ENCODE measurements at regions not wholly inside any gene's neighbourhood (a gene's known extent, or its start where the extent isn't known, plus 50 kb on each side); places are given as distances from the start of the nearest gene placed in this dataset.

- TF ChIP-seq CTCF (IDR thresholded peaks at IDR 0.05; ENCODE audit: low read depth, low read length): no peak
- no peak overlapping the region for H3K4me3 ChIP-seq (ENCODE audit: low read depth, low read length)
Observed at GRCh38 chr6:15074806-15075205, 171.1 kb upstream of the JARID2 start.

GRCh38 chr6:15076565-15076964, 169.3 kb upstream of the JARID2 start:
- TF ChIP-seq CTCF (IDR thresholded peaks at IDR 0.05; ENCODE audit: low read depth, low read length): no peak
- H3K4me3 ChIP-seq (ENCODE audit: low read depth, low read length): no peak overlapping the region

GRCh38 chr6:15077006-15077405, 168.9 kb upstream of the JARID2 start:
- no peak for TF ChIP-seq CTCF (IDR thresholded peaks at IDR 0.05; ENCODE audit: low read depth, low read length)
- no peak overlapping the region for H3K4me3 ChIP-seq (ENCODE audit: low read depth, low read length)

- TF ChIP-seq CTCF (IDR thresholded peaks at IDR 0.05; ENCODE audit: low read depth, low read length): no peak
Observed at GRCh38 chr6:15077961-15078360, 167.9 kb upstream of the JARID2 start.

GRCh38 chr6:15079288-15079817, 166.5 kb upstream of the JARID2 start:
- no peak overlapping the region for H3K4me3 ChIP-seq (ENCODE audit: low read depth, low read length)
- no peak for TF ChIP-seq CTCF (IDR thresholded peaks at IDR 0.05; ENCODE audit: low read depth, low read length)

More at GRCh38 chr6:15077961-15078360, 167.9 kb upstream of the JARID2 start:
- H3K4me3 ChIP-seq (ENCODE audit: low read depth, low read length): no peak overlapping the region

- no peak overlapping the region for H3K4me3 ChIP-seq (ENCODE audit: low read depth, low read length)
- TF ChIP-seq CTCF (IDR thresholded peaks at IDR 0.05; ENCODE audit: low read depth, low read length): no peak
Observed at GRCh38 chr6:15080895-15081294, 165.0 kb upstream of the JARID2 start.

- H3K4me3 ChIP-seq (ENCODE audit: low read depth, low read length): no peak overlapping the region
- no peak for TF ChIP-seq CTCF (IDR thresholded peaks at IDR 0.05; ENCODE audit: low read depth, low read length)
Observed at GRCh38 chr6:15081447-15081846, 164.4 kb upstream of the JARID2 start.

Data from WI38 (cell line).